CD4-positive, CD25-positive, alpha-beta regulatory T cell (primary cell): ENCODE measurements at regions not wholly inside any gene's neighbourhood (a gene's known extent, or its start where the extent isn't known, plus 50 kb on each side); places are given as distances from the start of the nearest gene placed in this dataset.

ENCODE experiments used
- ATAC-seq, 2 donors: fragments of 150-1000 bp; cut with Tn5 transposase; one replicate each; pipeline ENCODE4 v1.10.0; 2021; ENCODE audit warnings: low read depth in 2 of 2, moderate number of reproducible peaks in 2 of 2, moderate library complexity in 1 of 2
- DNase-seq, 3 donors: peaks; one replicate each; pipeline versions ENCODE4 v3.0.0 to v3.0.0-alpha.2; 2012 to 2022; ENCODE audit warnings: mixed read lengths in 1 of 3
- H3K27ac ChIP-seq: one replicate; pipeline ENCODE4 v1.7.0; 2013; ENCODE audit warnings: mild to moderate bottlenecking, low read length; ENCODE audit not compliant: insufficient read depth, poor library complexity, severe bottlenecking
- H3K27me3 ChIP-seq: one replicate; pipeline ENCODE4 v1.7.0; 2013; ENCODE audit warnings: low read length; ENCODE audit not compliant: control insufficient read depth, insufficient read depth
- H3K36me3 ChIP-seq: one replicate; pipeline ENCODE4 v1.7.0; 2013; ENCODE audit warnings: mild to moderate bottlenecking, low read length, moderate library complexity; ENCODE audit not compliant: control insufficient read depth, insufficient read depth
- H3K4me1 ChIP-seq: 2 replicates; pipeline ENCODE4 v1.7.0; 2013; ENCODE audit warnings: mild to moderate bottlenecking, low read length; ENCODE audit not compliant: insufficient read depth, control insufficient read depth, poor library complexity, severe bottlenecking
- H3K4me3 ChIP-seq: one replicate; pipeline ENCODE4 v1.7.0; 2013; ENCODE audit warnings: low read depth, mild to moderate bottlenecking, low read length, moderate library complexity
- H3K9me3 ChIP-seq, 2 experiments: 1 replicate in 1 of 2; 2 replicates in 1 of 2; pipeline ENCODE4 v1.7.0; 2013; ENCODE audit warnings: low read length in 2 of 2, mild to moderate bottlenecking in 1 of 2, moderate library complexity in 1 of 2; ENCODE audit not compliant: control insufficient read depth in 2 of 2
- H3K27ac Mint-ChIP-seq, 3 donors: one replicate each; pipeline ENCODE4 v1.8.0; 2020 to 2022; ENCODE audit warnings: mild to moderate bottlenecking in 3 of 3, mixed read lengths in 3 of 3, moderate library complexity in 2 of 3
- H3K27me3 Mint-ChIP-seq: one replicate; pipeline ENCODE4 v1.8.0; 2022; ENCODE audit warnings: mild to moderate bottlenecking, mixed read lengths
- H3K36me3 Mint-ChIP-seq: one replicate; pipeline ENCODE4 v1.8.0; 2020; ENCODE audit warnings: mixed read lengths
- H3K4me1 Mint-ChIP-seq, 4 donors: one replicate each; pipeline ENCODE4 v1.8.0; 2020 to 2022; ENCODE audit warnings: mixed read lengths in 4 of 4, mild to moderate bottlenecking in 1 of 4
- H3K4me3 Mint-ChIP-seq, 4 donors: one replicate each; pipeline ENCODE4 v1.8.0; 2020 to 2022; ENCODE audit warnings: mild to moderate bottlenecking in 4 of 4, mixed read lengths in 4 of 4, moderate library complexity in 3 of 4
- H3K9me3 Mint-ChIP-seq, 7 donors: one replicate each; pipeline ENCODE4 v1.8.0; 2020 to 2022; ENCODE audit warnings: mixed read lengths in 7 of 7, mild to moderate bottlenecking in 3 of 7, moderate library complexity in 2 of 7

GRCh38 chr13:111657013-111657412 is 336.6 kb downstream of the TEX29 start:
- Histone ChIP-seq H3K27ac (no peak overlapping the region), H3K36me3 (no peaks in the 10 kb centered on the region), H3K4me3 (no peak overlapping the region), H3K4me1 (no peaks in the 10 kb centered on the region), H3K9me3 (no peaks in the 10 kb centered on the region), H3K27me3 (no peaks in the 10 kb centered on the region)
- no peaks in the 10 kb centered on the region for H3K36me3 Mint-ChIP-seq
- H3K4me3 Mint-ChIP-seq = peak overlapping the region in 1 of 4 donors; percentile 43
- no peak for ATAC-seq
- H3K27ac Mint-ChIP-seq = no peak overlapping the region
- peaks cover 0 to 2% (median 0%) of the 10 kb centered on the region in 7 donors for H3K9me3 Mint-ChIP-seq
- DNase-seq = no peak
- H3K4me1 Mint-ChIP-seq = no peaks in the 10 kb centered on the region
- peaks cover 10% of the 10 kb centered on the region for H3K27me3 Mint-ChIP-seq

GRCh38 chr13:111658145-111659100 is 338.0 kb downstream of the TEX29 start:
- no peak overlapping the region for H3K27ac Mint-ChIP-seq

GRCh38 chr13:111659219-111659775 is 338.9 kb downstream of the TEX29 start:
- no peaks in the 10 kb centered on the region for H3K9me3 ChIP-seq
- no peaks in the 10 kb centered on the region for H3K4me1 ChIP-seq
- Mint-ChIP-seq H3K4me1 (no peaks in the 10 kb centered on the region), H3K4me3 (no peak overlapping the region), H3K9me3 (peaks cover 0 to 2% (median 0%) of the 10 kb centered on the region in 7 donors), H3K27me3 (peaks cover 5% of the 10 kb centered on the region), H3K36me3 (no peaks in the 10 kb centered on the region), H3K27ac (no peak overlapping the region)
- no peak for DNase-seq
- no peaks in the 10 kb centered on the region for H3K27me3 ChIP-seq
- ATAC-seq = no peak
- H3K27ac ChIP-seq = no peak overlapping the region
- H3K4me3 ChIP-seq = no peak overlapping the region
- H3K36me3 ChIP-seq = no peaks in the 10 kb centered on the region

More at GRCh38 chr13:111658145-111659100, 338.0 kb downstream of the TEX29 start:
- no peak for ATAC-seq
- Mint-ChIP-seq H3K36me3 (no peaks in the 10 kb centered on the region), H3K4me1 (no peaks in the 10 kb centered on the region), H3K4me3 (peak overlapping the region in 1 of 4 donors; percentile 38), H3K9me3 (peaks cover 0 to 2% (median 0%) of the 10 kb centered on the region in 7 donors), H3K27me3 (peaks cover 5% of the 10 kb centered on the region)
- H3K27ac ChIP-seq = no peak overlapping the region
- H3K36me3 ChIP-seq = no peaks in the 10 kb centered on the region
- DNase-seq = no peak
- H3K4me1 ChIP-seq = no peaks in the 10 kb centered on the region
- no peak overlapping the region for H3K4me3 ChIP-seq
- H3K27me3 ChIP-seq = no peaks in the 10 kb centered on the region
- no peaks in the 10 kb centered on the region for H3K9me3 ChIP-seq

GRCh38 chr13:111659842-111660241 is 339.4 kb downstream of the TEX29 start:
- no peak for ATAC-seq
- H3K36me3 ChIP-seq = no peaks in the 10 kb centered on the region
- no peak overlapping the region for H3K27ac Mint-ChIP-seq
- no peaks in the 10 kb centered on the region for H3K4me1 Mint-ChIP-seq
- no peaks in the 10 kb centered on the region for H3K4me1 ChIP-seq
- no peak overlapping the region for H3K4me3 ChIP-seq
- H3K27me3 ChIP-seq = no peaks in the 10 kb centered on the region
- H3K4me3 Mint-ChIP-seq = no peak overlapping the region
- H3K9me3 ChIP-seq = no peaks in the 10 kb centered on the region
- peaks cover 0 to 2% (median 0%) of the 10 kb centered on the region in 7 donors for H3K9me3 Mint-ChIP-seq
- no peaks in the 10 kb centered on the region for H3K36me3 Mint-ChIP-seq
- peaks cover 5% of the 10 kb centered on the region for H3K27me3 Mint-ChIP-seq
- no peak overlapping the region for H3K27ac ChIP-seq
- DNase-seq = no peak

- H3K4me1 Mint-ChIP-seq = no peaks in the 10 kb centered on the region
- H3K27me3 Mint-ChIP-seq = peaks cover under 1% of the 10 kb centered on the region
- no peak overlapping the region for H3K4me3 Mint-ChIP-seq
- Histone ChIP-seq H3K9me3 (no peaks in the 10 kb centered on the region), H3K27ac (no peak overlapping the region), H3K4me1 (no peaks in the 10 kb centered on the region), H3K4me3 (no peak overlapping the region), H3K36me3 (no peaks in the 10 kb centered on the region), H3K27me3 (no peaks in the 10 kb centered on the region)
- H3K36me3 Mint-ChIP-seq = no peaks in the 10 kb centered on the region
- H3K9me3 Mint-ChIP-seq = peaks cover 0 to 2% (median 0%) of the 10 kb centered on the region in 7 donors
- DNase-seq (no peak), ATAC-seq (no peak)
- H3K27ac Mint-ChIP-seq = no peak overlapping the region
Observed at GRCh38 chr13:111661052-111661451, 340.6 kb downstream of the TEX29 start.

DNA sequence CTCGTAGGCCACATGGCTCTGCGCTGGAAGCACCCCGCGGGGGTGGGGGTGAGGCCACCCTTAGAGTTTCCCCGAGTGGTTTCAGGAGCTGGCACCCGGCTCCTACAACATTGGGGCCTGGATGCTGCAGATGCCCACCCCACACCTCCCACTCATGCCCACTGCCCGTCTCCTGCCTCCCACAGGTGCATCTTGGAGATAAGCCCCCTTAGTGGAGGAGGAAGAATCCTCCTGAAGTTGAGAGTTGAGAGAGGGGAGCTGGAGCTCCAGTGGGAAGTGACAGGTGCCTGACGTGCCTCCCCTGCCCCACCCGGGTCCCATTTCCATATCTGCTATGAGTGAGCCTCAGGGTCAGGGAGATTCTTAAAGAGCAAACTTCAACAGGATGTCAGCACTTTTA is 341.3 kb downstream of the TEX29 start:
- no peaks in the 10 kb centered on the region for H3K27me3 Mint-ChIP-seq
- peaks cover 0 to 2% (median 0%) of the 10 kb centered on the region in 7 donors for H3K9me3 Mint-ChIP-seq
- no peak overlapping the region for H3K27ac ChIP-seq
- no peaks in the 10 kb centered on the region for H3K4me1 ChIP-seq
- no peaks in the 10 kb centered on the region for H3K36me3 ChIP-seq
- H3K9me3 ChIP-seq = no peaks in the 10 kb centered on the region
- no peaks in the 10 kb centered on the region for H3K4me1 Mint-ChIP-seq
- H3K4me3 ChIP-seq = no peak overlapping the region
- DNase-seq = no peak
- no peaks in the 10 kb centered on the region for H3K36me3 Mint-ChIP-seq
- no peak overlapping the region for H3K27ac Mint-ChIP-seq
- no peak overlapping the region for H3K4me3 Mint-ChIP-seq
- H3K27me3 ChIP-seq = no peaks in the 10 kb centered on the region
- no peak for ATAC-seq

GRCh38 chr13:111662451-111662850 is 342.0 kb downstream of the TEX29 start:
- H3K27me3 Mint-ChIP-seq = no peaks in the 10 kb centered on the region
- H3K27me3 ChIP-seq = no peaks in the 10 kb centered on the region
- ATAC-seq = no peak
- H3K4me3 ChIP-seq = no peak overlapping the region
- DNase-seq = no peak
- H3K4me3 Mint-ChIP-seq = no peak overlapping the region
- H3K4me1 ChIP-seq = no peaks in the 10 kb centered on the region
- H3K27ac Mint-ChIP-seq = no peak overlapping the region
- no peaks in the 10 kb centered on the region for H3K36me3 ChIP-seq
- no peaks in the 10 kb centered on the region for H3K36me3 Mint-ChIP-seq
- no peaks in the 10 kb centered on the region for H3K9me3 ChIP-seq
- H3K4me1 Mint-ChIP-seq = no peaks in the 10 kb centered on the region
- peaks cover 0 to 2% (median 0%) of the 10 kb centered on the region in 7 donors for H3K9me3 Mint-ChIP-seq
- no peak overlapping the region for H3K27ac ChIP-seq
